Testis (tissue), 2 donors: ENCODE measurements at regions not wholly inside any gene's neighbourhood (a gene's known extent, or its start where the extent isn't known, plus 50 kb on each side); places are given as distances from the start of the nearest gene placed in this dataset.

Experiments
- POLR2A ChIP-seq: fragments of 450-650 bp; IDR thresholded peaks from one replicate; pipeline ENCODE4 v1.6.1; 2017; ENCODE audit warnings: antibody characterized with exemption, mild to moderate bottlenecking, moderate library complexity
- TF ChIP-seq, protein P1 (sequence below), 3 experiments: fragments of 450-650 bp in 2 of 3; fragments of 200-600 bp in 1 of 3; sonication (generic) in 1 of 3; IDR thresholded peaks; one replicate each; pipeline ENCODE4 v1.5.1; 2016 to 2019; ENCODE audit warnings: antibody characterized with exemption in 3 of 3, mild to moderate bottlenecking in 2 of 3, moderate library complexity in 1 of 3

DNA sequence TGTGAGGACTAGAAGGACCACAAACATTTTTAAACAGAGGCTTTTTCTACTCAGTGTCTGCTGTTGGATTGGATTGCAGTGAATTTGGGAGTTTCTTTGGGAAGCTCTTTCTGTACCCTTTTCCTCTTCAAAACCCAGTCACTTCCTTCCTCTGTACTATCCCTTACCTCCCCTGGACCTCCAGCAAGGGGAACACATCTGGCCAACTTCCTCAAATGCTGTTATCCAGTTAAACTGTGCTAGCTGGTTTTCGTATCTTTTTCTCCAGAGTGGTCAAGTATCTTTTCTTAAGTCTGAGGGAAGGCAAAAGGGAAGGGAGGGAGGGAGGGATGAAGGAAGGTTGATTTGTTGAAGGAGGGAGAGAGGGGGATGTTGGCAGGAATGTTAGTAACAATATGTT, 99.2 kb upstream of the TNR start:
- TF ChIP-seq, protein P1, sequence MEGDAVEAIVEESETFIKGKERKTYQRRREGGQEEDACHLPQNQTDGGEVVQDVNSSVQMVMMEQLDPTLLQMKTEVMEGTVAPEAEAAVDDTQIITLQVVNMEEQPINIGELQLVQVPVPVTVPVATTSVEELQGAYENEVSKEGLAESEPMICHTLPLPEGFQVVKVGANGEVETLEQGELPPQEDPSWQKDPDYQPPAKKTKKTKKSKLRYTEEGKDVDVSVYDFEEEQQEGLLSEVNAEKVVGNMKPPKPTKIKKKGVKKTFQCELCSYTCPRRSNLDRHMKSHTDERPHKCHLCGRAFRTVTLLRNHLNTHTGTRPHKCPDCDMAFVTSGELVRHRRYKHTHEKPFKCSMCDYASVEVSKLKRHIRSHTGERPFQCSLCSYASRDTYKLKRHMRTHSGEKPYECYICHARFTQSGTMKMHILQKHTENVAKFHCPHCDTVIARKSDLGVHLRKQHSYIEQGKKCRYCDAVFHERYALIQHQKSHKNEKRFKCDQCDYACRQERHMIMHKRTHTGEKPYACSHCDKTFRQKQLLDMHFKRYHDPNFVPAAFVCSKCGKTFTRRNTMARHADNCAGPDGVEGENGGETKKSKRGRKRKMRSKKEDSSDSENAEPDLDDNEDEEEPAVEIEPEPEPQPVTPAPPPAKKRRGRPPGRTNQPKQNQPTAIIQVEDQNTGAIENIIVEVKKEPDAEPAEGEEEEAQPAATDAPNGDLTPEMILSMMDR (IDR thresholded peaks at IDR 0.05), result no peak
- TF ChIP-seq POLR2A, result no peak
